Hepatocyte (in vitro differentiated cells): ENCODE measurements at regions not wholly inside any gene's neighbourhood (a gene's known extent, or its start where the extent isn't known, plus 50 kb on each side); places are given as distances from the start of the nearest gene placed in this dataset.

ENCODE experiments used
- DNase-seq: peaks from one replicate; pipeline ENCODE4 v3.0.0-alpha.2; 2016; ENCODE audit warnings: low spot score
- H2AFZ ChIP-seq: fragments of 200-600 bp; sonication (generic); 2 replicates; pipeline ENCODE4 v1.6.0; 2016; ENCODE audit warnings: antibody characterized with exemption, mild to moderate bottlenecking
- H3K27ac ChIP-seq: fragments of 200-600 bp; sonication (generic); 2 replicates; pipeline ENCODE4 v1.5.1; 2016; ENCODE audit warnings: mild to moderate bottlenecking
- H3K27me3 ChIP-seq: fragments of 200-600 bp; sonication (generic); 2 replicates; pipeline ENCODE4 v1.6.1; 2016
- H3K36me3 ChIP-seq: fragments of 200-600 bp; sonication (generic); replicated peaks from 2 replicates; pipeline ENCODE4 v1.5.1; 2016; ENCODE audit warnings: low read depth; ENCODE audit not compliant: insufficient read depth
- H3K4me1 ChIP-seq: fragments of 200-600 bp; sonication (generic); 2 replicates; pipeline ENCODE4 v1.5.1; 2016; ENCODE audit warnings: mild to moderate bottlenecking, moderate library complexity; ENCODE audit not compliant: insufficient read depth
- H3K4me2 ChIP-seq: fragments of 200-600 bp; sonication (generic); 2 replicates; pipeline ENCODE4 v1.6.0; 2016
- H3K4me3 ChIP-seq: fragments of 200-600 bp; sonication (generic); 2 replicates; pipeline ENCODE4 v1.5.1; 2016; ENCODE audit warnings: mild to moderate bottlenecking
- H3K79me2 ChIP-seq: fragments of 200-600 bp; sonication (generic); 2 replicates; pipeline ENCODE4 v1.6.0; 2017; ENCODE audit warnings: mild to moderate bottlenecking
- H3K9me2 ChIP-seq: fragments of 200-600 bp; sonication (generic); replicated peaks from 2 replicates; pipeline ENCODE4 v1.6.0; 2017; ENCODE audit warnings: mild to moderate bottlenecking; ENCODE audit not compliant: insufficient read depth
- H3K9me3 ChIP-seq: fragments of 200-600 bp; sonication (generic); 2 replicates; pipeline ENCODE4 v1.5.1; 2016; ENCODE audit warnings: low read depth, mild to moderate bottlenecking
- H4K20me1 ChIP-seq: fragments of 200-600 bp; sonication (generic); 2 replicates; pipeline ENCODE4 v1.6.0; 2016; ENCODE audit warnings: mild to moderate bottlenecking; ENCODE audit not compliant: insufficient read depth, poor library complexity, severe bottlenecking
- EZH2 ChIP-seq: fragments of 200-600 bp; sonication (generic); IDR thresholded peaks from 2 replicates; pipeline ENCODE4 v1.6.1; 2016; ENCODE audit warnings: antibody characterized with exemption, mild to moderate bottlenecking, borderline replicate concordance
- EZH2phosphoT487 ChIP-seq: fragments of 200-600 bp; sonication (generic); IDR thresholded peaks from one replicate; pipeline ENCODE4 v1.6.1; 2018; ENCODE audit warnings: antibody characterized with exemption, mild to moderate bottlenecking, low read depth, moderate library complexity; ENCODE audit not compliant: unreplicated experiment, severe bottlenecking
- WGBS: methylation state at CpG from one replicate; pipeline ENCODE4 v1.1.6; 2016; ENCODE audit warnings: low lambda C conversion rate; ENCODE audit errors: missing lambda C conversion rate; 5-methylcytosine and 5-hydroxymethylcytosine counted together
- TF ChIP-seq, protein P1 (sequence below): fragments of 200-600 bp; sonication (generic); IDR thresholded peaks from 2 replicates; pipeline ENCODE4 v1.5.1; 2016; ENCODE audit warnings: antibody characterized with exemption, mild to moderate bottlenecking; ENCODE audit not compliant: poor library complexity

DNA sequence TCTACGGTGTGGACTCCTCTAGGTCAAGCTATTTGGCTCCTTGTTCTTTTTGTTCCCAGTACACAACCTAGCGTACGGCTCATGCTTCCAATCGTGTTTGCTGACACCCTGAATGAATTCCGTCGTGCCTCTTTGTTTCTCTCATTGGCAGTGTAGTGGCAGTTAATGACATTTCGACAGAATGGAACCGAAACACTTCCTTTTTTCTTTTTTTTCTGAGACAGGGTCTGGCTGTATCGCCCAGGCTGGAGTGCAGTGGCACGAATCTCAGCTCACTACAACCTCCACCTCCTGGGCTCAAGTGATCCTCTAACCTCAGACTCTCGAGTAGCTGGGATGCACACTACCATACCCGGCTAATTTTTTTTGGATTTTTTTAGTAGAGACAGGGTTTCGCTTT, 113.3 kb upstream of the ATP6AP2 start:
- Histone ChIP-seq H3K4me1 (peaks cover 5% of the 10 kb centered on the region), H3K27me3 (no peaks in the 10 kb centered on the region), H3K79me2 (no peaks in the 10 kb centered on the region), H3K9me2 (no peaks in the 10 kb centered on the region), H2AFZ (no peak overlapping the region), H3K36me3 (no peaks in the 10 kb centered on the region), H3K4me2 (no peak overlapping the region), H3K4me3 (no peak overlapping the region), H3K27ac (no peak overlapping the region), H4K20me1 (no peaks in the 10 kb centered on the region), H3K9me3 (no peaks in the 10 kb centered on the region)
- DNase-seq: no peak
- TF ChIP-seq, protein P1, sequence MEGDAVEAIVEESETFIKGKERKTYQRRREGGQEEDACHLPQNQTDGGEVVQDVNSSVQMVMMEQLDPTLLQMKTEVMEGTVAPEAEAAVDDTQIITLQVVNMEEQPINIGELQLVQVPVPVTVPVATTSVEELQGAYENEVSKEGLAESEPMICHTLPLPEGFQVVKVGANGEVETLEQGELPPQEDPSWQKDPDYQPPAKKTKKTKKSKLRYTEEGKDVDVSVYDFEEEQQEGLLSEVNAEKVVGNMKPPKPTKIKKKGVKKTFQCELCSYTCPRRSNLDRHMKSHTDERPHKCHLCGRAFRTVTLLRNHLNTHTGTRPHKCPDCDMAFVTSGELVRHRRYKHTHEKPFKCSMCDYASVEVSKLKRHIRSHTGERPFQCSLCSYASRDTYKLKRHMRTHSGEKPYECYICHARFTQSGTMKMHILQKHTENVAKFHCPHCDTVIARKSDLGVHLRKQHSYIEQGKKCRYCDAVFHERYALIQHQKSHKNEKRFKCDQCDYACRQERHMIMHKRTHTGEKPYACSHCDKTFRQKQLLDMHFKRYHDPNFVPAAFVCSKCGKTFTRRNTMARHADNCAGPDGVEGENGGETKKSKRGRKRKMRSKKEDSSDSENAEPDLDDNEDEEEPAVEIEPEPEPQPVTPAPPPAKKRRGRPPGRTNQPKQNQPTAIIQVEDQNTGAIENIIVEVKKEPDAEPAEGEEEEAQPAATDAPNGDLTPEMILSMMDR: no peak
- TF ChIP-seq EZH2 (no peak), EZH2phosphoT487 (no peak)
- WGBS: 91% methylated on average over 13 of the region's 13 CpGs

DNA sequence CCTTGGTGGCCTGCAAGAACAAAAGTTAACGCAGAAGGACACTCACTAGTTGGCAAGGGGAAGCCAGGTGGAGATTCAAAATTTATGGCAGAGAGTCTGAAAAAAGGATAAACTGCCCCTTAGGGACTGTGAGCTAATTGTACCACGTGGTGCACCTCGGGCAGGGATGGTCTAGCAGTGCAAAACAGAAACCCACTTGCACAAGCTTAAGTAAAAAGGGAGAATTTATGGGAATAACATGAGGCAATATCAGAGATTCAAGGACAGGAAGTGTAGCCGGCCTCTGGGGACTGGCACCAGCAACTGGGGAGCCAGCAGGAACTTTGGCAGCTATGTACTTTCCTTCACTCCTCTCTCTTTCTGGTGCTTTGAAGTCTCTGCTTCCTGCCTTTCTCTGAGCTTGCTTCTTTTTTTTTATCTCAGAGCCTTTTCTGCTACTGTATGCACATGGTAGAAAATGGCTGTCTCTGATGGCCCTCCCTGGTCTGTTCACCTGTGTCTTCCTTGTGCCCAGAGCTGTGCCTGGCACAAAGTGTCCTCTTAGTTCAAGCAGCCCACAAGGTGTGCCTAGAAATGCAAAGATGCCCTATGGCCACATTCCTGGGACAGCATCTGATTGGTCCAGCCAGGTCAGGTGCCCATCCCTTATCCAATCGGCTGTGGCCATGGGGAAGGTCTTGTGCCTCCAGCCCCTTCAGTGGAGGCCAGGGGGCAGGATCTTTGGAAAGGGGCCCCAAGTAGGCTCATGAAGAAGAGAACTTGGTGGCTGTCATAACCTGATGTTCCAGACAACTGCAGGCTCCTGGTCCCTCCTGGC, 114.8 kb upstream of the ATP6AP2 start:
- no peaks in the 10 kb centered on the region for H3K27me3 ChIP-seq
- no peak overlapping the region for H3K27ac ChIP-seq
- TF ChIP-seq EZH2 (no peak), EZH2phosphoT487 (no peak)
- TF ChIP-seq, protein P1: no peak
- H3K9me3 ChIP-seq: no peaks in the 10 kb centered on the region
- H2AFZ ChIP-seq: no peak overlapping the region
- WGBS: 64% methylated on average over 5 of the region's 5 CpGs
- no peaks in the 10 kb centered on the region for H3K79me2 ChIP-seq
- H3K4me2 ChIP-seq: no peak overlapping the region
- no peaks in the 10 kb centered on the region for H4K20me1 ChIP-seq
- no peaks in the 10 kb centered on the region for H3K9me2 ChIP-seq
- no peak overlapping the region for H3K4me3 ChIP-seq
- no peak for DNase-seq
- H3K36me3 ChIP-seq: no peaks in the 10 kb centered on the region
- H3K4me1 ChIP-seq: no peaks in the 10 kb centered on the region

DNA sequence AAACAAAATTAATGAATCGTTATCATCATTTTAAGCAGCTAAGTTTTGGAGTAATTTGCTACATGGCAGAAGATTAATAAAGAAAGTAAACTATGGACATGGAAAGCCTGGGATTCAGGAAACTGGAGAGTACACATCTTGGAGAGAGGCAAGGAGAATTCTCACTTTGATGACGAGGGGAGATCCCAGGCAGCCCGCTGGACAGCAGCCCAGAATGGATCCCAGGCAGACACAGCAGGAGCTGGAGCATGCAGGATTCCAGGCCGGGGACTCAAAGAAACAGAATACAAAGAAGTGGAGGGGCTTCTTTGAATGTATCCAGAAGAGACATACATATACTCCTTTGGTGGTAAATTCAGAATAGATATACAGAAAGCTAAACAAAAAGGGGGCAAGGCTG, 118.0 kb upstream of the ATP6AP2 start:
- H3K79me2 ChIP-seq: no peaks in the 10 kb centered on the region
- TF ChIP-seq EZH2phosphoT487 (no peak), EZH2 (no peak)
- TF ChIP-seq, protein P1: no peak
- H3K27me3 ChIP-seq: no peaks in the 10 kb centered on the region
- H2AFZ ChIP-seq: no peak overlapping the region
- H3K27ac ChIP-seq: no peak overlapping the region
- H3K4me3 ChIP-seq: no peak overlapping the region
- H3K4me2 ChIP-seq: no peak overlapping the region
- H3K36me3 ChIP-seq: no peaks in the 10 kb centered on the region
- WGBS: 57% methylated on average over 4 of the region's 4 CpGs
- H3K9me3 ChIP-seq: no peaks in the 10 kb centered on the region
- H3K9me2 ChIP-seq: no peaks in the 10 kb centered on the region
- H4K20me1 ChIP-seq: no peaks in the 10 kb centered on the region
- H3K4me1 ChIP-seq: no peaks in the 10 kb centered on the region
- no peak for DNase-seq
